RPMI7951 (cell line): ENCODE measurements at regions not wholly inside any gene's neighbourhood (a gene's known extent, or its start where the extent isn't known, plus 50 kb on each side); places are given as distances from the start of the nearest gene placed in this dataset.
"Not testable (repeated sequence)": the region's sequence is repeated elsewhere in the genome, so short reads cannot be mapped to it uniquely, and the experiment has no call there.

Experiments
- DNase-seq: peaks from one replicate; pipeline ENCODE4 v3.0.0-alpha.2; 2012; ENCODE audit warnings: low read depth

DNA sequence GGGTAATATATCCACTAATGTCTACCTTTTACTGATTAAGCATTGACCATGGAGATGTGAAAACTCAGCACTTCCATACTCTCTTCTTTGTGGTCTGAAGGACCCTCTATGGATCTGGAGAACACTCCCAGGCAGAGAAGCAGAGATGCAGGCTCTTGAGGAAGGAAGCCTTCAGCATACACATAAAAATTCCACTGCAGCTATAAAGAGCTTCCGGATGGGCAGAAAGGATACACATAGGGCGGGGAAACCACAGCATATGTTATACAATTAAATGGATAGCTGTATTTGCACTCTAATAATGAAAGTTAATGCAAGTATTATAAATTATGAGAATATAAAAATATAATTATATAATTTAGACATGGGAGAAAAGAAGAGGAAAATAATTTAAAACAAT lies 1258.2 kb upstream of the ALCAM start:
- no peak for DNase-seq

DNA sequence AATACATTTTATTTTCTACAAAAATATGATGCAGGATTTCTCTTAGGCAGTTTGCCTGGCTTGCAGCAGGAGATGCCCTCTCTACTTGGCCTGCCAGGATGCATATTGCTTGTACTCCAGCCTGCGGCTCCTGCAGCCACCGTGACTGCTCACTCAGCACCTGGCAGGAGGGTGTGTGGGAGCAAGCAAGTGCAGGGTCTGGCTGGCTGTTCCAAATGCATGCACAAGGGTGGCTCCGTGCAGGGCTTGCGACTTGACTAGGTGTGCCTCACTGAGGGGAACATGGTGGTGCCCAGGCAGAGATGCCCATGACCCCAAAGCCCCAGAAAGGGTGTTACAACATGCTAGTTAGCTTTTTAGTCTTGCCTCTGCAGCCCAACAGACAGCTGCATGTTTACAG lies 1240.2 kb upstream of the ALCAM start:
- DNase-seq: no peak

DNA sequence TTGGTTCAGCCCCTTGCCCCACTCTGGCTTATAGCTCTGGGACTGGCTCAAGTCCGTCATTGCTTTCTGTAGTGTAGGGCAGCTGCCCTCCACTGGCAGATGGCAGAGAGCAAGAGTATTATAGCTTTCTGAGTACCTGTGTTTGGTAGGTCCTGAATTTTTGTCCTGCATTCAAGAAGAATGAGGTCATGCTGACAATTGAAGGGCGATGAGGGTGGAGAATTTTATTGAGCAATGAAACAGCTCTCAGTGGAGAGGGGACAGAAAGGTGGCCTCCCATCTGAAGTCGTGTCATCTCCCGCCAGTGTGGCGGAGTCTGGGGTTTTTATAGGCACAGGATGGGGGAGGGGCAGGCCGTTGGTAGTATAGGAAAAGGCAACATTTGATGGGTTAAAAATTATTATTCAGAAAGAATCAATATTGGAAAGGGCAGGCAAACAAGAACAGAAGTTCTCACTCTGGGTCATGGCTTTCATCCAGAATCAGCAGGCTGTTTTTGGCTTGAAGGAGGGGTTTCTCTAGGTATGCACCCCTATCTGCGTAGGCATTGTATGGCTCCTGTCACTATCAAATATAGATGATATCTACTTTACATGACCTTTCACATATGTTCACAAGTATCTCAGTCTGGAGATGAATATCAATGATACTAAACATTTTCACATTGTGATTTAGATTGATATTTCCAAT lies 1239.7 kb upstream of the ALCAM start:
- DNase-seq: no peak

DNA sequence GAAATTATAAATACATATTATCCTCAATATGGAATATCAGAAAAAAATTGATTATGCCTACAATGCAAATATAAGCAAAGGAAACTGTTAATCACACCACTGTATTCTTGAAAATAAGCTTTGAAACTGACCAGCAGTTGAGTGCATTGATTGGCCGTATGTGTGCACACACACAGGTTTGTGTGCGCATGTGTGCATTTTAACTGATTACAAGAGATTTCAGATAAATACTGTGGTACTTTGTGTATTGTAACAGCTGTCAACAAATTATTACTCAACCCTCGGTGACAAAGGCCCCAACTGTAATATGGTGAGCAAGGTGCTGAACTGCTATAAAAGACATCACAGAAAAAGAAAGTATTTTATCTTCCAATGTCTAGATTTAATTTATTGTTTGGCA lies 1238.9 kb upstream of the ALCAM start:
- DNase-seq: no peak

DNA sequence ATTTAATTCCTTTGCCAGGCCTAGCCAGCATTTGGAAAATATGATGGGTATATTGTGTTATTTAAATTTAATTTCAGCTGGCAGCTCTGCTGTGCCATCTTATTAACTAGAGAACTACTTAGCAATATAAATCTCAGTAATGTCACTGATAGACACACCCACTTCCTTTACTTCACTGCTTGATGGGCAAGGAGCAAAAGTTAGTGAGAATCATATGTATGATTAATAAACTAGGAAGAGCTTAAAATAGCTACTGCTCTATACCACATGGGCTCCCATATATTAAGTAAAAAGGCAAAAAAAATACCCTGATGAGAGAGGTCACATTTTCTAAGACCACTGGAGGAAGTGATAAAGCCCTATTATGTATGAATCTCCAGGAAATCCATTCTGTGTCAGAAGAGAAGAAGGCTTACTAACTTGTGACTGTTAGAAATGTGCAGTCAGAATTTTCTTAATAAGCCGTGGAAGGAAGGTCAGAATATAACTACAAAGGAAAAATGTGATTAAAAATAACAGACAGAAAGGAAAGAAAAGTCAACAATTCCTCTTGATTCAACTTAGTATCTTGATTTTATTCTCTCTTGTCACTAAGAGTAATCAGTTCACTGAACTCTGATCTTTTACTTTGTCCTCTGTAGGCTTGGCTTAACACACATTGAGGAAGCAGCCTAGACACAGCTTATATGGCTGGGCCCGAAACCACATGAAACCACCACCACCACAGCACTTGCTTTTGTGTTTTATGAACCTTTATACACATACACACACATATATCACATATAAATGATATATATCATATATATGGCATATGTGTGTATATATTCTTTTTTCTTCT lies 1233.9 kb upstream of the ALCAM start:
- no peak for DNase-seq

GRCh38 chr3:104133630-104134029 lies 1233.1 kb upstream of the ALCAM start:
- no peak for DNase-seq

DNA sequence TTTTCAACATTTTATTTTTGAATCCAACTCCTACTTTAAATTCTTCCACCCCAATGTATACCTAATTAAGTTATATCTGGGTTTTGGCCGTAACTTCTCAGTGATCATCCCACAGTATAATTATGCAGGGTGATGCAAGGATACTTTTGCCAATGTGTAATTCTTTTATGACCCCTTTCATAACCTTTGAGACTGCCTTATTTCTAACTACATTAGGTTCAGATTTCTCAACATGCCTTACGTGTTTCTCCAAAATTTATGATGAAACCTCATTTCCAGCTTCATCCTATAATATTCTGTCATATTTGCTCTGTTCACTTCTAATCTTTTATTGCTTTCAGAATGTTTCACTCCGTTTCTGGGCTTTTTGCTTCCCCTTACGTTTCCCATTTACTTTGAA lies 1229.6 kb upstream of the ALCAM start:
- no peak for DNase-seq

- DNase-seq: no peak
These were observed 1221.5 kb upstream of the ALCAM start for GRCh38 chr3:104145164-104145563.

DNA sequence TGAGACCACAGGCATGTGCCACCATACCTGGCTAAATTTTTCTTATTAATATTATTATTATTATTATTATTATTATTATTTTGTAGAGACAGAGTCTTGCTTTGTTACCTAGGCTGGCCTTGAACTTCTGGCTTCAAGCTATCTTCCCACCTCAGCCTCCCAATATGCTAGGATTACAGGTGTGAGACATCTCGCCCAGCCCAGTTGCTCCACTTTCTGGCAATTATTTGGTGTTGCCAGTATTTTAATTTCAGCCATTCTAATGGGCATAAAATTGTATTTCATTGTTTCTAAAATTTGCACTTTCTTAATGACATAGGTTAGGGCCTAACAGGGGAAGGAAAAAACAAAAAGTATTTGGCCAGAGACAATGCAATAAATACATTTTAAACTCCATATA lies 1217.6 kb upstream of the ALCAM start:
- no peak for DNase-seq

DNA sequence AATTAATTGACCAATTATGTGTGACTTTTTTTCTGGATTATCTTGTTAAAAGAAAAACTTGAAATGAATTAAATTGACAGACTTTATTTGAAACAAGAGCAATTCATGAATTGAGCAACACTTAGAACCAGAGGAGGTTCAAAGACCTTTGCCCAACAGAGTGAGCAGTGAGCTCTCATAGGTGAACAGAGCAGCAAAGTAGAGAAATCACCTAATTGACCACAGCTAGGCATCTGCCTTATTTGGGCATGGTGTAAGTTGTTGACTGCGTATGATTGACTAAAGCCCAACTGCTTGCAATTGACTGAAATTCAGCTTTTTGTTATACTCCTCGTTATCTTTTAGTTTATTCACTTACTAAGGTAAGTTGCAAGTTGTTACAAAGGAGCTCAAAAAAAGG lies 1216.0 kb upstream of the ALCAM start:
- no peak for DNase-seq

GRCh38 chr3:104154896-104155295 lies 1211.8 kb upstream of the ALCAM start:
- no peak for DNase-seq

GRCh38 chr3:104165866-104166265 lies 1200.8 kb upstream of the ALCAM start:
- no peak for DNase-seq

- DNase-seq: no peak
These were observed 1198.3 kb upstream of the ALCAM start for GRCh38 chr3:104168386-104168785.

GRCh38 chr3:104175696-104176095 lies 1191.0 kb upstream of the ALCAM start:
- DNase-seq: no peak

GRCh38 chr3:104176706-104177105 lies 1190.0 kb upstream of the ALCAM start:
- DNase-seq: no peak

DNA sequence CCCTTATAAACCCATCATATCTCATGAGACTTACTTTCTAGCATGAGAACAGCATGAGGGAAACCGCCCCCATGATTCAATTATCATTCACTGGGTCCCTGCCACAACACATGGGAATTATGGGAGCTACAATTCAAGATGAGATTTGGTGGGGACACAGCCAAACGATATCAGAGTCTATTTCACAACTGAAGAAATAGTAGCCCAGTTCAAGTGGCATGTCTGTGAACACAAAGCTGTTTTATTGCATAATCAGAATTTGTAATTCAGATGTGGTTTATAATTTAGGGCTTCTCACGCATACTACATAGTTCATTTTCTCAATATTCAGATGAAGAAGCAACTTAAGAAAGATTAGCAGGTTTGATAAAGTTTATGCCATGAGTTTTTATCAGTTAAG lies 1188.0 kb upstream of the ALCAM start:
- no peak for DNase-seq

- no peak for DNase-seq
These were observed 1185.8 kb upstream of the ALCAM start for GRCh38 chr3:104180906-104181305.

- no peak for DNase-seq
These were observed 1176.0 kb upstream of the ALCAM start for GRCh38 chr3:104190681-104191080.

- no peak for DNase-seq
These were observed 1168.6 kb upstream of the ALCAM start for GRCh38 chr3:104198131-104198530.

- no peak for DNase-seq
These were observed 1159.8 kb upstream of the ALCAM start for GRCh38 chr3:104206925-104207324.

DNA sequence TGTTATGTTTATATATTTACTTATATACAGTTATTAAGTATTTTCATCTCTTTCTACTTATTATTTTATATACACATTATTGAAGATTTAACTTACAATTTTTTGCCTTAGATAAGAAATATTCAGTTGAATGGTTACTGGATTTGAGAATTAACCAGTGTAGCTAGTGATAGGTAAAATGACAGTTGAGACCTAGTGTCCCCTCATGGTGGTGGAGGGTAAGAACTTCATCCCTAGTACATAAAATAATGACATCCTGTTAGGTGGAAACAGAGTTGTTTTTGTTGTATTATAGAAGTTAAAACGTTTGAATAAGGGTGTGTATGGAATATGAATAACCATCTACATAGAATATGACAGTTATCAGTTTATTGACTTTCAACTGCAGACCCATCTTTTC lies 1152.4 kb upstream of the ALCAM start:
- no peak for DNase-seq

DNA sequence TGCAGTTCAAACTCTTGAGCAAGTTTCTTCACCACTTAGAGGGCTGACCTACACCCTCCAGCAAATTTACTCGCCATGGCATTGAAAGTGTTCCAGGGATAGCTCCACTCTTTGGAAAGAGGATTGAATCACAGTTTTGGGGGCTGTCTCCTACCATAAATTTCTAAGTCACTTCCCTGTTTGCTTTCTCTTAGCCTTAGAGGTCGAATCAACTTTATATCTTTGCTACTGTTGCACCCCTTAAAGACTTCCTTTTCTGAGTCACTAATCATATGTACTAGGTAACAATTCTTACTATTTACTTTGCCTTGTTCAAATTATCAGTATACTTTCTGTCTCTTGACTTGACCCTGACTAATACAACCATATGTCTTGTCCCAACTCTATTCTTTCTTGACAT lies 1151.8 kb upstream of the ALCAM start:
- DNase-seq: no peak

GRCh38 chr3:104219046-104219445 lies 1147.7 kb upstream of the ALCAM start:
- not testable (repeated sequence) for DNase-seq
